DMS 273 treated with DMSO at 0.1 percent for 48 hours (cell line): ENCODE measurements at regions not wholly inside any gene's neighbourhood (a gene's known extent, or its start where the extent isn't known, plus 50 kb on each side); places are given as distances from the start of the nearest gene placed in this dataset.
"Not testable (repeated sequence)": the region's sequence is repeated elsewhere in the genome, so short reads cannot be mapped to it uniquely, and the experiment has no call there.

ENCODE experiments used
- DNase-seq: peaks from one replicate; lab custom pipeline; 2025; lab: John Stamatoyannopoulos, UW

GRCh38 chr2:8549273-8549922 lies 132.5 kb upstream of the ID2 start:
- DNase-seq = no peak

GRCh38 chr2:8549942-8550341 lies 131.9 kb upstream of the ID2 start:
- no peak for DNase-seq

GRCh38 chr2:8550481-8550880 lies 131.4 kb upstream of the ID2 start:
- no peak for DNase-seq

GRCh38 chr2:8550937-8551621 lies 130.8 kb upstream of the ID2 start:
- no peak for DNase-seq

- no peak for DNase-seq
Measured at GRCh38 chr2:8551622-8552074, 130.2 kb upstream of the ID2 start.

- DNase-seq = no peak
Measured at GRCh38 chr2:8552293-8552801, 129.5 kb upstream of the ID2 start.

GRCh38 chr2:8553643-8554042 lies 128.2 kb upstream of the ID2 start:
- no peak for DNase-seq

- DNase-seq = no peak
Measured at GRCh38 chr2:8554296-8554806, 127.5 kb upstream of the ID2 start.

GRCh38 chr2:8555543-8555942 lies 126.3 kb upstream of the ID2 start:
- DNase-seq = no peak

GRCh38 chr2:8558096-8558495 lies 123.8 kb upstream of the ID2 start:
- no peak for DNase-seq

GRCh38 chr2:8558956-8559355 lies 122.9 kb upstream of the ID2 start:
- DNase-seq = no peak

- DNase-seq = no peak
Measured at GRCh38 chr2:8559805-8560204, 122.1 kb upstream of the ID2 start.

GRCh38 chr2:8561692-8562091 lies 120.2 kb upstream of the ID2 start:
- not testable (repeated sequence) for DNase-seq

GRCh38 chr2:8563814-8564474 lies 117.9 kb upstream of the ID2 start:
- no peak for DNase-seq

- DNase-seq = no peak
Measured at GRCh38 chr2:8564475-8564874, 117.4 kb upstream of the ID2 start.

GRCh38 chr2:8565399-8566154 lies 116.3 kb upstream of the ID2 start:
- DNase-seq = no peak

- no peak for DNase-seq
Measured at GRCh38 chr2:8566155-8566670, 115.6 kb upstream of the ID2 start.

GRCh38 chr2:8566774-8567468 lies 114.9 kb upstream of the ID2 start:
- DNase-seq = no peak

GRCh38 chr2:8567469-8568260 lies 114.2 kb upstream of the ID2 start:
- no peak for DNase-seq

GRCh38 chr2:8568543-8569302 lies 113.1 kb upstream of the ID2 start:
- no peak for DNase-seq
